ENCODE measurements at regions not wholly inside any gene's neighbourhood (a gene's known extent, or its start where the extent isn't known, plus 50 kb on each side); places are given as distances from the start of the nearest gene placed in this dataset.

DNA sequence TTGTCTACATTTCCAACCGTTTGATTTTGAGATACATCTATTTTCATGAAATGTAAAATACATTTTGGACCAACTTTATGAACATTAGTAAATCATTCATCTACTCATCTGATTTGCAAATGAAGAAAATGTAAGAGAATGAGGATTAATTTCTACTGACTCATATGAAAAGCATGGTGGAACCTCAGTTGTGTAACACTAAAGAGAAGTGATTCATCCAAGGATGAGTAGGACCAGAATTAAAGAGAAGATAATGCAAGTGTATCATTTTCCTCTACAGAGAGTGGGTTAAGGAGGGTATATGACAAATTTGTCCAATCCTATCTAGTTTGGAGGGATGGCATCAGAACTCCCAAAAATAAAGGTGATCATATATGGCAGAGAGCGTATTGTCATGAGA lies 1967.6 kb downstream of the MRPL39 start:
- no peak for TF ChIP-seq CTCF (conservative IDR thresholded peaks at IDR 0.05; ENCODE audit: low read length)
- TF ChIP-seq EZH2phosphoT487 (IDR thresholded peaks at IDR 0.05; ENCODE audit: borderline replicate concordance) = no peak

Measured in Loucy (cell line).